Smooth muscle cell (in vitro differentiated cells): ENCODE measurements at regions not wholly inside any gene's neighbourhood (a gene's known extent, or its start where the extent isn't known, plus 50 kb on each side); places are given as distances from the start of the nearest gene placed in this dataset.

Source experiments
- DNase-seq: peaks from one replicate; lab custom pipeline; 2025; ENCODE audit not compliant: unreplicated experiment; lab: John Stamatoyannopoulos, UW
- H2AFZ ChIP-seq: fragments of 200-600 bp; sonication (generic); 2 replicates; pipeline ENCODE4 v1.6.0; 2016; ENCODE audit warnings: antibody characterized with exemption, low read depth, mild to moderate bottlenecking
- H3F3A ChIP-seq: fragments of 200-600 bp; sonication (generic); 2 replicates; pipeline ENCODE4 v1.6.0; 2017; ENCODE audit warnings: antibody characterized with exemption, low read depth
- H3K27ac ChIP-seq: fragments of 200-600 bp; sonication (generic); 2 replicates; pipeline ENCODE4 v1.5.1; 2016; ENCODE audit warnings: low read depth, mild to moderate bottlenecking
- H3K27me3 ChIP-seq: fragments of 200-600 bp; sonication (generic); 2 replicates; pipeline ENCODE4 v1.6.1; 2016; ENCODE audit warnings: low read depth, mild to moderate bottlenecking
- H3K36me3 ChIP-seq: fragments of 200-600 bp; sonication (generic); 2 replicates; pipeline ENCODE4 v1.5.1; 2016; ENCODE audit warnings: low read depth
- H3K4me1 ChIP-seq: fragments of 200-600 bp; sonication (generic); 2 replicates; pipeline ENCODE4 v1.5.1; 2016; ENCODE audit warnings: low read depth
- H3K4me2 ChIP-seq: fragments of 200-600 bp; sonication (generic); 2 replicates; pipeline ENCODE4 v1.6.0; 2016; ENCODE audit warnings: mild to moderate bottlenecking
- H3K4me3 ChIP-seq: fragments of 200-600 bp; sonication (generic); 2 replicates; pipeline ENCODE4 v1.5.1; 2016; ENCODE audit warnings: mild to moderate bottlenecking
- H3K79me2 ChIP-seq: fragments of 200-600 bp; sonication (generic); 2 replicates; pipeline ENCODE4 v1.6.0; 2016; ENCODE audit warnings: low read depth, mild to moderate bottlenecking
- H3K9ac ChIP-seq: fragments of 200-600 bp; sonication (generic); 2 replicates; pipeline ENCODE4 v1.6.0; 2016; ENCODE audit warnings: low read depth
- H3K9me3 ChIP-seq: fragments of 200-600 bp; sonication (generic); replicated peaks from 2 replicates; pipeline ENCODE4 v1.5.1; 2016; ENCODE audit warnings: low read depth
- H4K20me1 ChIP-seq: fragments of 200-600 bp; sonication (generic); 2 replicates; pipeline ENCODE4 v1.6.0; 2016; ENCODE audit warnings: low read depth
- WGBS: methylation state at CpG from one replicate; pipeline ENCODE4 v1.1.7; 2016; ENCODE audit warnings: low lambda C conversion rate; 5-methylcytosine and 5-hydroxymethylcytosine counted together
- TF ChIP-seq, protein P1 (sequence below): fragments of 200-600 bp; sonication (generic); IDR thresholded peaks from 2 replicates; pipeline ENCODE4 v1.5.1; 2017; ENCODE audit warnings: borderline replicate concordance, mild to moderate bottlenecking, antibody characterized with exemption; ENCODE audit not compliant: insufficient read depth, poor library complexity, severe bottlenecking

GRCh38 chr1:234932511-234933430 is 195.9 kb downstream of the TOMM20 start:
- Histone ChIP-seq H3K9ac (no peak overlapping the region), H4K20me1 (no peaks in the 10 kb centered on the region), H3K27me3 (no peaks in the 10 kb centered on the region), H3F3A (peaks cover 7% of the 10 kb centered on the region), H3K27ac (peak overlapping the region; percentile 76), H3K4me2 (peak overlapping the region; percentile 33), H3K9me3 (no peaks in the 10 kb centered on the region), H3K4me3 (no peak overlapping the region), H3K79me2 (no peaks in the 10 kb centered on the region), H3K4me1 (peaks cover 12% of the 10 kb centered on the region), H3K36me3 (no peaks in the 10 kb centered on the region), H2AFZ (no peak overlapping the region)
- WGBS: 92% methylated on average over 15 of the region's 15 CpGs
- no peak for DNase-seq
- TF ChIP-seq, protein P1, sequence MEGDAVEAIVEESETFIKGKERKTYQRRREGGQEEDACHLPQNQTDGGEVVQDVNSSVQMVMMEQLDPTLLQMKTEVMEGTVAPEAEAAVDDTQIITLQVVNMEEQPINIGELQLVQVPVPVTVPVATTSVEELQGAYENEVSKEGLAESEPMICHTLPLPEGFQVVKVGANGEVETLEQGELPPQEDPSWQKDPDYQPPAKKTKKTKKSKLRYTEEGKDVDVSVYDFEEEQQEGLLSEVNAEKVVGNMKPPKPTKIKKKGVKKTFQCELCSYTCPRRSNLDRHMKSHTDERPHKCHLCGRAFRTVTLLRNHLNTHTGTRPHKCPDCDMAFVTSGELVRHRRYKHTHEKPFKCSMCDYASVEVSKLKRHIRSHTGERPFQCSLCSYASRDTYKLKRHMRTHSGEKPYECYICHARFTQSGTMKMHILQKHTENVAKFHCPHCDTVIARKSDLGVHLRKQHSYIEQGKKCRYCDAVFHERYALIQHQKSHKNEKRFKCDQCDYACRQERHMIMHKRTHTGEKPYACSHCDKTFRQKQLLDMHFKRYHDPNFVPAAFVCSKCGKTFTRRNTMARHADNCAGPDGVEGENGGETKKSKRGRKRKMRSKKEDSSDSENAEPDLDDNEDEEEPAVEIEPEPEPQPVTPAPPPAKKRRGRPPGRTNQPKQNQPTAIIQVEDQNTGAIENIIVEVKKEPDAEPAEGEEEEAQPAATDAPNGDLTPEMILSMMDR: no peak

- Histone ChIP-seq H3K4me1 (peaks cover 12% of the 10 kb centered on the region), H3K79me2 (no peaks in the 10 kb centered on the region), H3K27ac (no peak overlapping the region), H3F3A (peaks cover 7% of the 10 kb centered on the region), H3K27me3 (no peaks in the 10 kb centered on the region), H3K4me2 (no peak overlapping the region), H3K9me3 (no peaks in the 10 kb centered on the region), H2AFZ (no peak overlapping the region), H3K9ac (no peak overlapping the region), H3K4me3 (no peak overlapping the region), H3K36me3 (no peaks in the 10 kb centered on the region), H4K20me1 (no peaks in the 10 kb centered on the region)
- 96% methylated on average over 12 of the region's 12 CpGs for WGBS
- DNase-seq: no peak
- TF ChIP-seq, protein P1: no peak
Observed at GRCh38 chr1:234932106-234932505, 196.5 kb downstream of the TOMM20 start.

GRCh38 chr1:234931404-234931973 is 197.1 kb downstream of the TOMM20 start:
- H3K9me3 ChIP-seq: no peaks in the 10 kb centered on the region
- no peak overlapping the region for H2AFZ ChIP-seq
- DNase-seq: no peak
- no peaks in the 10 kb centered on the region for H3K27me3 ChIP-seq
- H3K4me3 ChIP-seq: no peak overlapping the region
- 93% methylated on average over 4 of the region's 4 CpGs for WGBS
- H3K4me1 ChIP-seq: peaks cover 14% of the 10 kb centered on the region
- no peaks in the 10 kb centered on the region for H4K20me1 ChIP-seq
- H3K4me2 ChIP-seq: no peak overlapping the region
- TF ChIP-seq, protein P1: no peak
- H3K36me3 ChIP-seq: no peaks in the 10 kb centered on the region
- no peaks in the 10 kb centered on the region for H3K79me2 ChIP-seq
- no peak overlapping the region for H3K9ac ChIP-seq
- H3K27ac ChIP-seq: no peak overlapping the region
- peaks cover 12% of the 10 kb centered on the region for H3F3A ChIP-seq

DNA sequence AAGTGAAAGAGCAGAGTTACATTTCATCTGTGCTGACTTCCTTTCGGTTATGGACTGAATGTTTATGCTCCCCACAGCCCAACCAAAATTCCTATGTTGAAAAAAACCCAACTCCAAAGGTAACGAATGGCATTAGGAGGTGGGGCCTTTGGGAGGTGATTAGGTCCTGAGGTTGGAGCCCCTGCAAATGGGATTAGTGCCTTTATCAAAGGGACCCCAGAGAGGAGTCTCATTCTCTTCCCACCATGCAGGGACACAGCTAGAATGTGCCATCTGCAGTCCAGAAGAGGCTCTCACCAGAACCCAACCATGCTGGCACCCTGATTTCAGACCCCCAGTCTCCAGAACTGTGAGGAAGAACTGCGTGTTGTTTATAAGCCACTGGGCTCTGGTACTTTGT is 199.3 kb downstream of the TOMM20 start:
- no peak for DNase-seq
- Histone ChIP-seq H3F3A (peaks cover 18% of the 10 kb centered on the region), H3K27ac (no peak overlapping the region), H3K4me2 (no peak overlapping the region), H3K9ac (no peak overlapping the region), H3K27me3 (no peaks in the 10 kb centered on the region), H2AFZ (peak overlapping the region; percentile 44), H3K9me3 (no peaks in the 10 kb centered on the region), H3K79me2 (no peaks in the 10 kb centered on the region), H3K4me1 (peaks cover 20% of the 10 kb centered on the region), H3K4me3 (no peak overlapping the region), H4K20me1 (no peaks in the 10 kb centered on the region), H3K36me3 (no peaks in the 10 kb centered on the region)
- WGBS: 80% methylated on average over 3 of the region's 3 CpGs
- TF ChIP-seq, protein P1: no peak
